ENCODE measurements at regions not wholly inside any gene's neighbourhood (a gene's known extent, or its start where the extent isn't known, plus 50 kb on each side); places are given as distances from the start of the nearest gene placed in this dataset.

DNA sequence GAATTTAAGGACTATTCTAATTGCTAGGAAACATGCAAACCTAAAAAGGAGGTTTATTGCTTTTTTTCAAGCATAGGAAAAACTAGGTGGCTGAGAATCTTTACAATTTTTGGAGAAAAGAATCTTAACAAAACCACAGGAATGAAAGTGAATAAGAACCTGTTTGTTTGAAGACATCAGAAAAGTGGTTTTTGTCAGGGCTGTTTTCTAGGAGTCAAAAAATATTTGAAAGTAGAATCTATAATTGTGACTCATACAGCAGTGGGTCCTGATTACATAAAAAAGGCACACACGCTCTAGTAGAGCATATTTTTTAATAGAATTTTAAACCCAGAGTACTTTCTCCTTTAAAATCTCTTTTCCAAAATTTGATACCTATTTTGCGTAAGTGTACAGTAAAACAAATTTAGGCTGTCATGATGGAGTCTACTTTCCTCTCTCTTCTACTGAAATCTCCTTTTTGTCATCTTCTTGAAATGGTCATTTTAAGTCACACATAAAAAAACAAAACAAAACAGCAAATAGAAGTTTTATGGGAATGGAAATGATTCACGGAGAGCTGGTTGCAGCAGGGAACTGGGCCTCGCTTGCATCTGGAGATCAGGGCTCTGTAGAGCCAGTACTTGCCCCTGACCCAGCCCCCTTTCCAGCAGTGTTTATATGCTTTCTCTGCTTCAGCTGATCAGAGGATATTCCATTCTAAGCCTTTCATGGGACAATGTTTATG lies 59.1 kb upstream of the PELI1 start:
- TF ChIP-seq, protein P1, sequence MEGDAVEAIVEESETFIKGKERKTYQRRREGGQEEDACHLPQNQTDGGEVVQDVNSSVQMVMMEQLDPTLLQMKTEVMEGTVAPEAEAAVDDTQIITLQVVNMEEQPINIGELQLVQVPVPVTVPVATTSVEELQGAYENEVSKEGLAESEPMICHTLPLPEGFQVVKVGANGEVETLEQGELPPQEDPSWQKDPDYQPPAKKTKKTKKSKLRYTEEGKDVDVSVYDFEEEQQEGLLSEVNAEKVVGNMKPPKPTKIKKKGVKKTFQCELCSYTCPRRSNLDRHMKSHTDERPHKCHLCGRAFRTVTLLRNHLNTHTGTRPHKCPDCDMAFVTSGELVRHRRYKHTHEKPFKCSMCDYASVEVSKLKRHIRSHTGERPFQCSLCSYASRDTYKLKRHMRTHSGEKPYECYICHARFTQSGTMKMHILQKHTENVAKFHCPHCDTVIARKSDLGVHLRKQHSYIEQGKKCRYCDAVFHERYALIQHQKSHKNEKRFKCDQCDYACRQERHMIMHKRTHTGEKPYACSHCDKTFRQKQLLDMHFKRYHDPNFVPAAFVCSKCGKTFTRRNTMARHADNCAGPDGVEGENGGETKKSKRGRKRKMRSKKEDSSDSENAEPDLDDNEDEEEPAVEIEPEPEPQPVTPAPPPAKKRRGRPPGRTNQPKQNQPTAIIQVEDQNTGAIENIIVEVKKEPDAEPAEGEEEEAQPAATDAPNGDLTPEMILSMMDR (IDR thresholded peaks at IDR 0.05), result no peak
- TF ChIP-seq POLR2A (IDR thresholded peaks at IDR 0.05), result no peak
